ENCODE measurements at regions not wholly inside any gene's neighbourhood (a gene's known extent, or its start where the extent isn't known, plus 50 kb on each side); places are given as distances from the start of the nearest gene placed in this dataset.

DNA sequence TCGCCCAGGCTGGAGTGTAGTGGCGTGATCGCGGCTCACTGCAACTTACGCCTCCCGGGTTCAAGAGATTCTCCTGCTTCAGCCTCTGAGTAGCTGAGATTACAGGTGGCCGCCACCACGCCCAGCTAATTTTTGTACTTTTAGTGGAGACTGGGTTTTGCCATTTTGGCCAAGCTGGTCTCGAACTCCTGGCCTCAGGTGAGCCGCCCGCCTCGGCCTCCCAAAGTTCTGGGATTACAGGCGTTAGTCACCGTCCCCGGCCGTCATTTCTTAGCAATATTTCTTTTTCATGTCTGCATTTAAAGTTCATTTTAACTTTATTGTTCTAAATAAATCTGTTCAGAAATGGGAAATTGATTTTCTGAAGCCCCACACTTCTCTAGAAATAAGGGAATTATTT lies 597.3 kb upstream of the DDX18 start (continued):
- TF ChIP-seq, protein P1, sequence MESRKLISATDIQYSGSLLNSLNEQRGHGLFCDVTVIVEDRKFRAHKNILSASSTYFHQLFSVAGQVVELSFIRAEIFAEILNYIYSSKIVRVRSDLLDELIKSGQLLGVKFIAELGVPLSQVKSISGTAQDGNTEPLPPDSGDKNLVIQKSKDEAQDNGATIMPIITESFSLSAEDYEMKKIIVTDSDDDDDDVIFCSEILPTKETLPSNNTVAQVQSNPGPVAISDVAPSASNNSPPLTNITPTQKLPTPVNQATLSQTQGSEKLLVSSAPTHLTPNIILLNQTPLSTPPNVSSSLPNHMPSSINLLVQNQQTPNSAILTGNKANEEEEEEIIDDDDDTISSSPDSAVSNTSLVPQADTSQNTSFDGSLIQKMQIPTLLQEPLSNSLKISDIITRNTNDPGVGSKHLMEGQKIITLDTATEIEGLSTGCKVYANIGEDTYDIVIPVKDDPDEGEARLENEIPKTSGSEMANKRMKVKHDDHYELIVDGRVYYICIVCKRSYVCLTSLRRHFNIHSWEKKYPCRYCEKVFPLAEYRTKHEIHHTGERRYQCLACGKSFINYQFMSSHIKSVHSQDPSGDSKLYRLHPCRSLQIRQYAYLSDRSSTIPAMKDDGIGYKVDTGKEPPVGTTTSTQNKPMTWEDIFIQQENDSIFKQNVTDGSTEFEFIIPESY (IDR thresholded peaks at IDR 0.05; ENCODE audit: extremely low read depth, insufficient replicate concordance, low read length): no peak
- no peak for TF ChIP-seq POLR2A (IDR thresholded peaks at IDR 0.05; ENCODE audit: borderline replicate concordance, extremely low read depth, insufficient read depth, insufficient read length)
- TF ChIP-seq ZNF274 (IDR thresholded peaks at IDR 0.05; ENCODE audit: low read depth, low read length): no peak
- no peak for TF ChIP-seq ELF1 (IDR thresholded peaks at IDR 0.05; ENCODE audit: borderline replicate concordance, low read depth)
- TF ChIP-seq, protein P2, sequence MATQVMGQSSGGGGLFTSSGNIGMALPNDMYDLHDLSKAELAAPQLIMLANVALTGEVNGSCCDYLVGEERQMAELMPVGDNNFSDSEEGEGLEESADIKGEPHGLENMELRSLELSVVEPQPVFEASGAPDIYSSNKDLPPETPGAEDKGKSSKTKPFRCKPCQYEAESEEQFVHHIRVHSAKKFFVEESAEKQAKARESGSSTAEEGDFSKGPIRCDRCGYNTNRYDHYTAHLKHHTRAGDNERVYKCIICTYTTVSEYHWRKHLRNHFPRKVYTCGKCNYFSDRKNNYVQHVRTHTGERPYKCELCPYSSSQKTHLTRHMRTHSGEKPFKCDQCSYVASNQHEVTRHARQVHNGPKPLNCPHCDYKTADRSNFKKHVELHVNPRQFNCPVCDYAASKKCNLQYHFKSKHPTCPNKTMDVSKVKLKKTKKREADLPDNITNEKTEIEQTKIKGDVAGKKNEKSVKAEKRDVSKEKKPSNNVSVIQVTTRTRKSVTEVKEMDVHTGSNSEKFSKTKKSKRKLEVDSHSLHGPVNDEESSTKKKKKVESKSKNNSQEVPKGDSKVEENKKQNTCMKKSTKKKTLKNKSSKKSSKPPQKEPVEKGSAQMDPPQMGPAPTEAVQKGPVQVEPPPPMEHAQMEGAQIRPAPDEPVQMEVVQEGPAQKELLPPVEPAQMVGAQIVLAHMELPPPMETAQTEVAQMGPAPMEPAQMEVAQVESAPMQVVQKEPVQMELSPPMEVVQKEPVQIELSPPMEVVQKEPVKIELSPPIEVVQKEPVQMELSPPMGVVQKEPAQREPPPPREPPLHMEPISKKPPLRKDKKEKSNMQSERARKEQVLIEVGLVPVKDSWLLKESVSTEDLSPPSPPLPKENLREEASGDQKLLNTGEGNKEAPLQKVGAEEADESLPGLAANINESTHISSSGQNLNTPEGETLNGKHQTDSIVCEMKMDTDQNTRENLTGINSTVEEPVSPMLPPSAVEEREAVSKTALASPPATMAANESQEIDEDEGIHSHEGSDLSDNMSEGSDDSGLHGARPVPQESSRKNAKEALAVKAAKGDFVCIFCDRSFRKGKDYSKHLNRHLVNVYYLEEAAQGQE (IDR thresholded peaks at IDR 0.05; ENCODE audit: low read depth): no peak
- no peak for TF ChIP-seq TCF7L2 (IDR thresholded peaks at IDR 0.05; ENCODE audit: borderline replicate concordance, extremely low read depth, insufficient read depth, insufficient read length)

DNA sequence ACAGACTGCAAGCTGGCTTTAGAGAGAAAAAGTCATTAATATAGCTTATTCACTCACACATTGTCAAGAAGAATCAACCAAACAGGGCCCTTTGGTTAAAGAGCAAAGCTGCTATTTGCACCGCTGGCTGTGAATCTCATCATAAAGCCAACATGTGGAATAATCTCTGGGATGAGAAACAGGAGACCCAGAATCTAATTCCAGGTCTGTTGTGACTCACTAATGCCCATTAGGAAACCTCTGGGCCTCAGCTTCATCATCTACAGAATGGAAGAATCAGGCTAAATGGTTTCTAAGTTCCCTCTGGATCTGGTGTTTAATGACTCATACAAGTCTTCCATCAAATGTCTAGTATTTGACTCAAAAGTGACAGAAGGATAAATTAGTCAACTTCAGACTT lies 591.7 kb upstream of the DDX18 start:
- CTCF ChIA-PET: no interaction called here
- no peaks in the 10 kb centered on the region for H3K79me2 ChIP-seq (ENCODE audit: insufficient read depth, low read length)
- TF ChIP-seq EZH2phosphoT487 (IDR thresholded peaks at IDR 0.05; ENCODE audit: borderline replicate concordance) (no peak), SRF (IDR thresholded peaks at IDR 0.05; ENCODE audit: low read depth) (no peak), ELF1 (IDR thresholded peaks at IDR 0.05; ENCODE audit: borderline replicate concordance, low read depth) (no peak), CEBPB (IDR thresholded peaks at IDR 0.05; ENCODE audit: low read depth) (no peak), EGR1 (IDR thresholded peaks at IDR 0.05; ENCODE audit: low read depth) (no peak), FOSL1 (IDR thresholded peaks at IDR 0.05; ENCODE audit: low read depth) (no peak), RAD21 (IDR thresholded peaks at IDR 0.05; ENCODE audit: low read depth) (no peak), YY1 (IDR thresholded peaks at IDR 0.05; ENCODE audit: extremely low read depth, insufficient replicate concordance, low read depth, low read length) (no peak), TCF7L2 (IDR thresholded peaks at IDR 0.05; ENCODE audit: borderline replicate concordance, extremely low read depth, insufficient read depth, insufficient read length) (no peak), SP1 (IDR thresholded peaks at IDR 0.05; ENCODE audit: low read depth) (no peak)
- TF ChIP-seq, protein P3, sequence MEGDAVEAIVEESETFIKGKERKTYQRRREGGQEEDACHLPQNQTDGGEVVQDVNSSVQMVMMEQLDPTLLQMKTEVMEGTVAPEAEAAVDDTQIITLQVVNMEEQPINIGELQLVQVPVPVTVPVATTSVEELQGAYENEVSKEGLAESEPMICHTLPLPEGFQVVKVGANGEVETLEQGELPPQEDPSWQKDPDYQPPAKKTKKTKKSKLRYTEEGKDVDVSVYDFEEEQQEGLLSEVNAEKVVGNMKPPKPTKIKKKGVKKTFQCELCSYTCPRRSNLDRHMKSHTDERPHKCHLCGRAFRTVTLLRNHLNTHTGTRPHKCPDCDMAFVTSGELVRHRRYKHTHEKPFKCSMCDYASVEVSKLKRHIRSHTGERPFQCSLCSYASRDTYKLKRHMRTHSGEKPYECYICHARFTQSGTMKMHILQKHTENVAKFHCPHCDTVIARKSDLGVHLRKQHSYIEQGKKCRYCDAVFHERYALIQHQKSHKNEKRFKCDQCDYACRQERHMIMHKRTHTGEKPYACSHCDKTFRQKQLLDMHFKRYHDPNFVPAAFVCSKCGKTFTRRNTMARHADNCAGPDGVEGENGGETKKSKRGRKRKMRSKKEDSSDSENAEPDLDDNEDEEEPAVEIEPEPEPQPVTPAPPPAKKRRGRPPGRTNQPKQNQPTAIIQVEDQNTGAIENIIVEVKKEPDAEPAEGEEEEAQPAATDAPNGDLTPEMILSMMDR (IDR thresholded peaks at IDR 0.05 in 2 of 3, conservative IDR thresholded peaks at IDR 0.05 in 1 of 3; ENCODE audit: borderline replicate concordance in 1 of 3, insufficient read depth in 1 of 3, low read depth in 2 of 3, low read length in 2 of 3): no peak
- TF ChIP-seq, protein P4, sequence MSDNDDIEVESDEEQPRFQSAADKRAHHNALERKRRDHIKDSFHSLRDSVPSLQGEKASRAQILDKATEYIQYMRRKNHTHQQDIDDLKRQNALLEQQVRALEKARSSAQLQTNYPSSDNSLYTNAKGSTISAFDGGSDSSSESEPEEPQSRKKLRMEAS (IDR thresholded peaks at IDR 0.05): no peak

More for the DNA sequence above, 591.7 kb upstream of the DDX18 start:
- ChIA-PET RAD21 (ENCODE audit: low non-redundant PET in 1 of 2, low total read pairs in 2 of 2, uncharacterized antibody in 2 of 2, unreplicated experiment in 2 of 2) (no interaction called here), POLR2A (no interaction called here)
- intact Hi-C loops (cut with micrococcal nuclease): no loop called here
- no peaks in the 10 kb centered on the region for H3K36me3 ChIP-seq (ENCODE audit: control insufficient read depth in 1 of 2, insufficient read depth in 2 of 2, low read length in 2 of 2)
- no peak overlapping the region for H3K27ac ChIP-seq (ENCODE audit: low read depth, low read length)
- BruUV-seq (replicated peaks): no TSS peak
- H2AFZ ChIP-seq (ENCODE audit: low read depth, low read length, poor library complexity, severe bottlenecking): no peak overlapping the region
- no peaks in the 10 kb centered on the region for H3K9me2 ChIP-seq (ENCODE audit: insufficient read depth)
- H4K20me1 ChIP-seq (ENCODE audit: insufficient read depth): no peaks in the 10 kb centered on the region
- H3K9me3 ChIP-seq (ENCODE audit: control insufficient read depth in 1 of 2, insufficient read depth in 1 of 2, low read depth in 1 of 2, low read length in 2 of 2): peaks cover 0 to 23% of the 10 kb centered on the region in 2 experiments; a peak in 2 of 4 replicates
- no peak overlapping the region for H3K4me2 ChIP-seq (ENCODE audit: low read length)
- no peak overlapping the region for H3K4me3 ChIP-seq (replicated peaks in 1 of 2; ENCODE audit: low read depth in 1 of 2, low read length in 2 of 2)
- H3K9ac ChIP-seq (ENCODE audit: low read length): no peak overlapping the region
- no peaks in the 10 kb centered on the region for H3K4me1 ChIP-seq (ENCODE audit: control insufficient read depth in 1 of 2, insufficient read depth in 2 of 2, low read length in 2 of 2)
- ATAC-seq (no peak), DNase-seq (ENCODE audit: low read depth, low spot score) (no peak)
- H3K27me3 ChIP-seq (ENCODE audit: insufficient read depth, low read length): no peaks in the 10 kb centered on the region
